CD4-positive, alpha-beta T cell (primary cell): ENCODE measurements at regions not wholly inside any gene's neighbourhood (a gene's known extent, or its start where the extent isn't known, plus 50 kb on each side); places are given as distances from the start of the nearest gene placed in this dataset.

Experiments
- ATAC-seq: fragments of 200-7000 bp; cut with Tn5 transposase; one replicate; pipeline ENCODE4 v1.10.0; 2022; ENCODE audit warnings: mild to moderate bottlenecking; ENCODE audit not compliant: poor library complexity
- CTCF ChIA-PET: fragments of 350-600 bp; sonication (Branson Sonifier 250); formaldehyde crosslinking; loops from one replicate; lab custom pipeline; 2021; ENCODE audit warnings: antibody characterized with exemption, inconsistent platforms; lab: Charles Lee
- POLR2A ChIA-PET: fragments of 350-600 bp; sonication (Branson Sonifier 250); formaldehyde crosslinking; loops from one replicate; lab custom pipeline; 2021; ENCODE audit warnings: antibody characterized with exemption, inconsistent platforms; lab: Charles Lee
- DNase-seq, 14 experiments: peaks; one replicate each; pipeline ENCODE4 v3.0.0-alpha.2; 2013 to 2020; ENCODE audit warnings: mixed read lengths in 2 of 14
- H3K27ac ChIP-seq, 2 donors: one replicate each; pipeline versions ENCODE4 v1.5.1 to v1.7.0; 2013; ENCODE audit warnings: low read length in 2 of 2, low read depth in 1 of 2, mild to moderate bottlenecking in 1 of 2
- H3K27me3 ChIP-seq, 2 experiments: 1 replicate in 1 of 2; 2 replicates in 1 of 2; pipeline versions ENCODE4 v1.6.1 to v1.7.0; 2013; ENCODE audit warnings: low read length in 2 of 2, control low read depth in 1 of 2, mild to moderate bottlenecking in 1 of 2, moderate library complexity in 1 of 2; ENCODE audit not compliant: insufficient read depth in 2 of 2, control insufficient read depth in 1 of 2
- H3K36me3 ChIP-seq: one replicate; pipeline ENCODE4 v1.6.1; 2013; ENCODE audit warnings: low read length, control low read depth; ENCODE audit not compliant: insufficient read depth
- H3K4me1 ChIP-seq: one replicate; pipeline ENCODE4 v1.6.1; 2013; ENCODE audit warnings: low read length, control low read depth; ENCODE audit not compliant: insufficient read depth
- H3K4me3 ChIP-seq: one replicate; pipeline ENCODE4 v1.5.1; 2013; ENCODE audit warnings: mild to moderate bottlenecking, low read length, moderate library complexity
- H3K9me3 ChIP-seq, 2 experiments: 1 replicate in 1 of 2; 2 replicates in 1 of 2; pipeline versions ENCODE4 v1.6.1 to v1.7.0; 2013; ENCODE audit warnings: low read length in 2 of 2, mild to moderate bottlenecking in 2 of 2, control low read depth in 1 of 2, moderate library complexity in 1 of 2; ENCODE audit not compliant: control insufficient read depth in 1 of 2, insufficient read depth in 1 of 2
- H3K27ac Mint-ChIP-seq: one replicate; pipeline ENCODE4 v1.8.0; 2020; ENCODE audit warnings: mixed read lengths
- H3K27me3 Mint-ChIP-seq: one replicate; pipeline ENCODE4 v1.8.0; 2021; ENCODE audit warnings: mixed read lengths
- H3K36me3 Mint-ChIP-seq: one replicate; pipeline ENCODE4 v1.8.0; 2021; ENCODE audit warnings: low read depth, mixed read lengths
- H3K4me1 Mint-ChIP-seq: one replicate; pipeline ENCODE4 v1.8.0; 2021; ENCODE audit warnings: low read depth, mixed read lengths
- H3K4me3 Mint-ChIP-seq: one replicate; pipeline ENCODE4 v1.8.0; 2020; ENCODE audit warnings: mild to moderate bottlenecking, mixed read lengths
- H3K9me3 Mint-ChIP-seq: one replicate; pipeline ENCODE4 v1.8.0; 2020; ENCODE audit warnings: mixed read lengths
- CTCF ChIP-seq: fragments of 200-600 bp; IDR thresholded peaks from one replicate; pipeline ENCODE4 v1.8.0; 2022; ENCODE audit warnings: antibody characterized with exemption, mild to moderate bottlenecking
- intact Hi-C, 2 experiments: fragments of 100-400 bp; cut with DNase I in 1 of 2; cut with micrococcal nuclease in 1 of 2; formaldehyde crosslinking; loops; one replicate each; pipeline versions ENCODE4 v1.15.1 to v1.9.0; 2023 to 2025; cut with DNase I, micrococcal nuclease

DNA sequence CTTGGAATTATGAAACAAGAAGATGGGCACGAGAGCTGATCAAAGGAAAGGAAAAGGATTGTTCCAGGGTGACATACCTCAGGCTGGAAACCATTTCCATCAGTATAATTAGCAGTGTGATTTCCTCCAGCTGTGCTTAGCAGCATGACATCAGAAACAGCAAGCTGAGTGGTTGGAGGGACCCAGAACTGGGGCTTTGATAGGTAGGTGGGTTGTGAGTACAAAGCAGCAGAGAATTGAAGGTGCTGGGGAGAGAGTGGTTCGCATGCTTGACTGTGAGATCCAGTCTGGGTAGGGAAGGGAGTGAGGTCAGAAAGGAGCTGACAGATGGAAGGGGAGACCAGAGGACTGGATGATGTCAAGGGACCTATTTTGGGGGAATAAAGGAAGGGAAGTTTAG lies 90.4 kb downstream of the CD164 start:
- Histone ChIP-seq H3K4me3 (no peak overlapping the region), H3K27ac (no peak overlapping the region), H3K4me1 (peaks cover 2% of the 10 kb centered on the region), H3K27me3 (no peaks in the 10 kb centered on the region), H3K9me3 (no peaks in the 10 kb centered on the region), H3K36me3 (no peaks in the 10 kb centered on the region)
- TF ChIP-seq CTCF, result no peak
- POLR2A ChIA-PET, result no interaction called here
- DNase-seq (no peak), ATAC-seq (no peak)
- intact Hi-C loops, result no loop called here
- no peak overlapping the region for H3K4me3 Mint-ChIP-seq
- no peaks in the 10 kb centered on the region for H3K4me1 Mint-ChIP-seq
- H3K27ac Mint-ChIP-seq, result no peak overlapping the region
- peaks cover 4% of the 10 kb centered on the region for H3K27me3 Mint-ChIP-seq
- H3K9me3 Mint-ChIP-seq, result no peaks in the 10 kb centered on the region
- CTCF ChIA-PET, result no interaction called here
- no peaks in the 10 kb centered on the region for H3K36me3 Mint-ChIP-seq

- H3K4me3 ChIP-seq, result no peak overlapping the region
- Mint-ChIP-seq H3K4me1 (no peaks in the 10 kb centered on the region), H3K4me3 (no peak overlapping the region), H3K9me3 (no peaks in the 10 kb centered on the region), H3K27ac (no peak overlapping the region), H3K36me3 (no peaks in the 10 kb centered on the region), H3K27me3 (peaks cover 4% of the 10 kb centered on the region)
- H3K27ac ChIP-seq, result no peak overlapping the region
- peaks cover 2% of the 10 kb centered on the region for H3K4me1 ChIP-seq
- intact Hi-C loops, result no loop called here
- ChIA-PET CTCF (no interaction called here), POLR2A (no interaction called here)
- H3K9me3 ChIP-seq, result no peaks in the 10 kb centered on the region
- DNase-seq (no peak), ATAC-seq (no peak)
- H3K36me3 ChIP-seq, result no peaks in the 10 kb centered on the region
- no peaks in the 10 kb centered on the region for H3K27me3 ChIP-seq
- TF ChIP-seq CTCF, result no peak
Measured at GRCh38 chr6:109290143-109290931, 91.9 kb downstream of the CD164 start.

GRCh38 chr6:109285366-109285765 lies 96.9 kb downstream of the CD164 start:
- Histone ChIP-seq H3K27me3 (no peaks in the 10 kb centered on the region), H3K9me3 (no peaks in the 10 kb centered on the region), H3K4me1 (no peaks in the 10 kb centered on the region), H3K27ac (no peak overlapping the region), H3K4me3 (no peak overlapping the region), H3K36me3 (no peaks in the 10 kb centered on the region)
- Mint-ChIP-seq H3K36me3 (no peaks in the 10 kb centered on the region), H3K4me3 (no peak overlapping the region), H3K4me1 (no peaks in the 10 kb centered on the region), H3K27ac (no peak overlapping the region), H3K27me3 (no peaks in the 10 kb centered on the region), H3K9me3 (no peaks in the 10 kb centered on the region)
- TF ChIP-seq CTCF, result no peak
- intact Hi-C loops, result no loop called here
- ChIA-PET CTCF (no interaction called here), POLR2A (no interaction called here)
- DNase-seq, result no peak
- no peak for ATAC-seq
